ENCODE measurements at regions not wholly inside any gene's neighbourhood (a gene's known extent, or its start where the extent isn't known, plus 50 kb on each side); places are given as distances from the start of the nearest gene placed in this dataset.
"Not testable (repeated sequence)": the region's sequence is repeated elsewhere in the genome, so short reads cannot be mapped to it uniquely, and the experiment has no call there.

GRCh38 chr11:35046681-35047080, 92.3 kb upstream of the CD44 start:
- Mint-ChIP-seq H3K27ac (no peak overlapping the region), H3K9me3 (peaks cover 12 to 18% of the 10 kb centered on the region in 2 donors), H3K27me3 (no peaks in the 10 kb centered on the region), H3K4me1 (peaks cover 44 to 63% of the 10 kb centered on the region in 2 donors), H3K4me3 (no peak overlapping the region), H3K36me3 (peaks cover 23 to 32% of the 10 kb centered on the region in 2 donors)
- no peak for DNase-seq
- ATAC-seq (replicated peaks): no peak

GRCh38 chr11:35047179-35047578, 91.8 kb upstream of the CD44 start:
- Mint-ChIP-seq H3K9me3 (peaks cover 12 to 18% of the 10 kb centered on the region in 2 donors), H3K36me3 (peaks cover 23 to 32% of the 10 kb centered on the region in 2 donors), H3K27me3 (no peaks in the 10 kb centered on the region), H3K27ac (peak overlapping the region; percentile 72), H3K4me1 (peaks cover 46 to 64% of the 10 kb centered on the region in 2 donors), H3K4me3 (no peak overlapping the region)
- DNase-seq: no peak
- peak; percentile 50 to 69 for ATAC-seq (replicated peaks)

- peak overlapping the region; percentile 72 for H3K27ac Mint-ChIP-seq
- H3K4me1 Mint-ChIP-seq: peaks cover 50 to 70% of the 10 kb centered on the region in 2 donors
- no peak for DNase-seq
- ATAC-seq (replicated peaks): no peak
- H3K27me3 Mint-ChIP-seq: no peaks in the 10 kb centered on the region
- peaks cover 12 to 18% of the 10 kb centered on the region in 2 donors for H3K9me3 Mint-ChIP-seq
- no peak overlapping the region for H3K4me3 Mint-ChIP-seq
- peaks cover 23 to 32% of the 10 kb centered on the region in 2 donors for H3K36me3 Mint-ChIP-seq
These were observed 91.2 kb upstream of the CD44 start for GRCh38 chr11:35047769-35048168.

GRCh38 chr11:35048346-35048745, 90.6 kb upstream of the CD44 start:
- H3K4me3 Mint-ChIP-seq; H3K27me3 Mint-ChIP-seq; ATAC-seq (replicated peaks); DNase-seq: not testable (repeated sequence)
- peak overlapping the region; percentile 72 for H3K27ac Mint-ChIP-seq
- peaks cover 50 to 74% of the 10 kb centered on the region in 2 donors for H3K4me1 Mint-ChIP-seq
- H3K36me3 Mint-ChIP-seq: peaks cover 23 to 32% of the 10 kb centered on the region in 2 donors
- peaks cover 12 to 18% of the 10 kb centered on the region in 2 donors for H3K9me3 Mint-ChIP-seq

GRCh38 chr11:35049859-35050531, 89.0 kb upstream of the CD44 start:
- ATAC-seq (replicated peaks): peak; percentile 49 to 52
- H3K9me3 Mint-ChIP-seq: peaks cover 12 to 18% of the 10 kb centered on the region in 2 donors
- no peak for DNase-seq
- H3K27ac Mint-ChIP-seq: peak overlapping the region; percentile 92
- H3K4me3 Mint-ChIP-seq: peak overlapping the region; percentile 68 to 69
- peaks cover 46 to 67% of the 10 kb centered on the region in 2 donors for H3K4me1 Mint-ChIP-seq
- no peaks in the 10 kb centered on the region for H3K27me3 Mint-ChIP-seq
- H3K36me3 Mint-ChIP-seq: peaks cover 23 to 32% of the 10 kb centered on the region in 2 donors

GRCh38 chr11:35050541-35050995, 88.4 kb upstream of the CD44 start:
- DNase-seq: no peak
- H3K4me3 Mint-ChIP-seq: peak overlapping the region; percentile 50 to 69
- peak; percentile 45 to 47 for ATAC-seq (replicated peaks)
- H3K27ac Mint-ChIP-seq: peak overlapping the region; percentile 92
- H3K9me3 Mint-ChIP-seq: peaks cover 14 to 21% of the 10 kb centered on the region in 2 donors
- no peaks in the 10 kb centered on the region for H3K27me3 Mint-ChIP-seq
- peaks cover 23 to 36% of the 10 kb centered on the region in 2 donors for H3K36me3 Mint-ChIP-seq
- peaks cover 41 to 67% of the 10 kb centered on the region in 2 donors for H3K4me1 Mint-ChIP-seq

GRCh38 chr11:35056391-35057093, 82.4 kb upstream of the CD44 start:
- peaks cover 14 to 15% of the 10 kb centered on the region in 2 donors for H3K9me3 Mint-ChIP-seq
- no peak overlapping the region for H3K27ac Mint-ChIP-seq
- ATAC-seq (replicated peaks) (no peak), DNase-seq (no peak)
- H3K36me3 Mint-ChIP-seq: peaks cover 4 to 21% of the 10 kb centered on the region in 2 donors
- H3K27me3 Mint-ChIP-seq: no peaks in the 10 kb centered on the region
- no peak overlapping the region for H3K4me3 Mint-ChIP-seq
- peaks cover 26 to 62% of the 10 kb centered on the region in 2 donors for H3K4me1 Mint-ChIP-seq

- Mint-ChIP-seq H3K9me3 (peaks cover 14 to 15% of the 10 kb centered on the region in 2 donors), H3K4me3 (no peak overlapping the region), H3K4me1 (peaks cover 21 to 52% of the 10 kb centered on the region in 2 donors), H3K27me3 (no peaks in the 10 kb centered on the region), H3K27ac (peak overlapping the region; percentile 11), H3K36me3 (peaks cover 4 to 21% of the 10 kb centered on the region in 2 donors)
- DNase-seq: no peak
- ATAC-seq (replicated peaks): no peak
These were observed 80.9 kb upstream of the CD44 start for GRCh38 chr11:35057926-35058668.

- ATAC-seq (replicated peaks) (peak; percentile 85 to 91), DNase-seq (no peak)
- H3K36me3 Mint-ChIP-seq: peaks cover 4 to 21% of the 10 kb centered on the region in 2 donors
- H3K27me3 Mint-ChIP-seq: no peaks in the 10 kb centered on the region
- peaks cover 14 to 15% of the 10 kb centered on the region in 2 donors for H3K9me3 Mint-ChIP-seq
- peak overlapping the region; percentile 59 for H3K27ac Mint-ChIP-seq
- peaks cover 21 to 51% of the 10 kb centered on the region in 2 donors for H3K4me1 Mint-ChIP-seq
- no peak overlapping the region for H3K4me3 Mint-ChIP-seq
These were observed 80.1 kb upstream of the CD44 start for GRCh38 chr11:35058669-35059434.

GRCh38 chr11:35061516-35062440, 77.2 kb upstream of the CD44 start:
- no peak overlapping the region for H3K27ac Mint-ChIP-seq
- H3K4me1 Mint-ChIP-seq: peaks cover 26 to 44% of the 10 kb centered on the region in 2 donors
- H3K36me3 Mint-ChIP-seq: peaks cover 4 to 10% of the 10 kb centered on the region in 2 donors
- peaks cover 10 to 12% of the 10 kb centered on the region in 2 donors for H3K9me3 Mint-ChIP-seq
- no peak overlapping the region for H3K4me3 Mint-ChIP-seq
- DNase-seq (no peak), ATAC-seq (replicated peaks) (no peak)
- no peaks in the 10 kb centered on the region for H3K27me3 Mint-ChIP-seq

- Mint-ChIP-seq H3K4me1 (peaks cover 23 to 36% of the 10 kb centered on the region in 2 donors), H3K27ac (no peak overlapping the region), H3K4me3 (no peak overlapping the region), H3K9me3 (peaks cover 6 to 11% of the 10 kb centered on the region in 2 donors), H3K36me3 (peaks cover 4 to 10% of the 10 kb centered on the region in 2 donors), H3K27me3 (no peaks in the 10 kb centered on the region)
- ATAC-seq (replicated peaks) (no peak), DNase-seq (no peak)
These were observed 75.5 kb upstream of the CD44 start for GRCh38 chr11:35063488-35063931.

GRCh38 chr11:35064114-35064800, 74.7 kb upstream of the CD44 start:
- H3K27me3 Mint-ChIP-seq: no peaks in the 10 kb centered on the region
- ATAC-seq (replicated peaks) (no peak), DNase-seq (no peak)
- peaks cover 0 to 5% of the 10 kb centered on the region in 2 donors for H3K36me3 Mint-ChIP-seq
- no peak overlapping the region for H3K4me3 Mint-ChIP-seq
- H3K4me1 Mint-ChIP-seq: peaks cover 24 to 36% of the 10 kb centered on the region in 2 donors
- peaks cover 3 to 5% of the 10 kb centered on the region in 2 donors for H3K9me3 Mint-ChIP-seq
- H3K27ac Mint-ChIP-seq: no peak overlapping the region

Measured in stimulated activated naive B cell treated with anti-CD40 and anti-IgM and Interleukin-4, amounts not matched to agents 10 μg/mL and 1 μg/mL and 100 μg/mL, for 72 hours (primary cell).